Fibroblast of skin of right quadriceps (primary cell): ENCODE measurements at regions not wholly inside any gene's neighbourhood (a gene's known extent, or its start where the extent isn't known, plus 50 kb on each side); places are given as distances from the start of the nearest gene placed in this dataset.
"Not testable (repeated sequence)": the region's sequence is repeated elsewhere in the genome, so short reads cannot be mapped to it uniquely, and the experiment has no call there.

Experiments used
- DNase-seq: peaks from one replicate; pipeline ENCODE4 v3.0.0-alpha.2; 2013

GRCh38 chr1:221598122-221598521 is 143.8 kb downstream of the DUSP10 start:
- DNase-seq, result no peak

GRCh38 chr1:221601166-221601565 is 140.7 kb downstream of the DUSP10 start:
- no peak for DNase-seq

GRCh38 chr1:221602830-221603229 is 139.1 kb downstream of the DUSP10 start:
- peak; percentile 14 for DNase-seq

- DNase-seq, result not testable (repeated sequence)
These were observed 137.5 kb downstream of the DUSP10 start for GRCh38 chr1:221604390-221604789.

GRCh38 chr1:221604948-221605347 is 136.9 kb downstream of the DUSP10 start:
- no peak for DNase-seq

DNA sequence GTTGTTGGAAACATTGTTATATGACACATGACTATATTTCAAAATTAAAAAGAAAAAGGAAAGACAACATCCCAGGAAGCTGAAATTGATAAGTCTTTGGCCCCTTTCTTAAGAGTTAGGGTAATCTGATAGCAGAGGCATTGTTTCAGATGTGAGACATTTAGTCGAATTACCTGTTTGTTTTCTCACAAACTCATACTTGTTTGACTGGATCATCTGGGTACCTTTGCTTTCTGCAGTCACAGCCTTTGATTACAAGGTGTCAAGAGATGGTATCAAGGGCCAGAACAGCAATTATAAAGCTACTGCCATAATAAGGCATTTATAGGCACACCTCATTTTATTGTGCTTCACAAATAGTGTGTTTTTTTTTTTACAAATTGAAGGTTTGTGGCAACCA is 136.3 kb downstream of the DUSP10 start:
- DNase-seq, result no peak

DNA sequence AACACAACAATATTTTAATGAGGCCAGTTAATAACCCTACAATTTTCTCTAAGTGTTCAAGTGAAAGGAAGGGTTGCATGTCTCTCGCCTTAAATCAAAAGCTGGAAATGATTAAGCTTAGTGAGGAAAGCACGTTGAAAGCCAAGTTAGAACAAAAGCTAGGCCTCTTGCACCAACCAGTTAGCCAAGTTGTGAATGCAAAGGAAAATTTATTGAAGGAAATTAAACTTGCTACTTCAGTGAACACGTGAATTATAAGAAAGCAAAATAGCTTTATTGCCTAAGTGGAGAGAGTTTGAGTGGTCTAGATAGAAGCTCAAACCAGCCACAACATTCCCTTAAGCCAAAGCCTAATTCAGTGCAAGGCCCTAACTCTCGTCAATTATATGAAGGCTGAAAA is 135.6 kb downstream of the DUSP10 start:
- peak; percentile 23 for DNase-seq

DNA sequence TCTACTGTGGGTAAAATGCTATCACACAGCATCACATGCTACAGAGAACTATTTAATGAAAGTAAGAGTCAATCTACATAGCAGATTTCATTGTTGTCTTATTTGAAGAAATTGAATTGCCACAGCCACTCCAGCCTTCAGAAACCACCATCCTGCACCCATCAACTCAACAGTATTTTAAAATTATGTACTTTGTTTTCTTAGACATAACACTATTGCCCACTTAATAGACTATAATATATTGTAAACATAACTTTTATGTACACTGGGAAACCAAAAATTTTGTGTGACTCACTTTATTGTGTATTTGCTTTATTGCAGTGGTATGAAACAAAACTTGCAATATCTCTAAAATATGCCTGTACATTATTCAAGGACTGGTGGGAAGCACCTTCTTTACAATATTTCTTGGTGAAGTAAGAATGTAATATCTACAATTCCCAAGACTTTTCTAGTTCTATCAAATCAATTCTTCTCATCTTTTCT is 133.0 kb downstream of the DUSP10 start:
- no peak for DNase-seq

DNA sequence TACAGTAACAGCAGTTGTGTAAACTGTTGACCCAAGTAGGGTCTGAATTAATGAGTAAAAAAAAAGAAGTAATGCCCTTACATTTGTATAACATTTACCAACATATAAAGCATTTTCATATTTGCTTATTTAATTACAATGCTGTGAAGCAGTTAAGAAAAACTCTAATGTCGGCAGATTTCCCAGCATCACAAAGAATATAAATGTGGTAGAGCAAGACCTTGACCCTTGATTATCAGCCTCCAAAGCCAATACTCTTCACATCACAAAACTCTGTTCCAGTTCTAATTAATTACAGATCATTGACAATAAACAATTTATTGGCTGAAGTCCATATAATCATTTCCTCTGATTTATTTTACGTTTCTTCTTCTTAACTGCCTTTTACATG is 130.2 kb downstream of the DUSP10 start:
- no peak for DNase-seq

GRCh38 chr1:221612047-221612777 is 129.7 kb downstream of the DUSP10 start:
- peak; percentile 89 for DNase-seq

DNA sequence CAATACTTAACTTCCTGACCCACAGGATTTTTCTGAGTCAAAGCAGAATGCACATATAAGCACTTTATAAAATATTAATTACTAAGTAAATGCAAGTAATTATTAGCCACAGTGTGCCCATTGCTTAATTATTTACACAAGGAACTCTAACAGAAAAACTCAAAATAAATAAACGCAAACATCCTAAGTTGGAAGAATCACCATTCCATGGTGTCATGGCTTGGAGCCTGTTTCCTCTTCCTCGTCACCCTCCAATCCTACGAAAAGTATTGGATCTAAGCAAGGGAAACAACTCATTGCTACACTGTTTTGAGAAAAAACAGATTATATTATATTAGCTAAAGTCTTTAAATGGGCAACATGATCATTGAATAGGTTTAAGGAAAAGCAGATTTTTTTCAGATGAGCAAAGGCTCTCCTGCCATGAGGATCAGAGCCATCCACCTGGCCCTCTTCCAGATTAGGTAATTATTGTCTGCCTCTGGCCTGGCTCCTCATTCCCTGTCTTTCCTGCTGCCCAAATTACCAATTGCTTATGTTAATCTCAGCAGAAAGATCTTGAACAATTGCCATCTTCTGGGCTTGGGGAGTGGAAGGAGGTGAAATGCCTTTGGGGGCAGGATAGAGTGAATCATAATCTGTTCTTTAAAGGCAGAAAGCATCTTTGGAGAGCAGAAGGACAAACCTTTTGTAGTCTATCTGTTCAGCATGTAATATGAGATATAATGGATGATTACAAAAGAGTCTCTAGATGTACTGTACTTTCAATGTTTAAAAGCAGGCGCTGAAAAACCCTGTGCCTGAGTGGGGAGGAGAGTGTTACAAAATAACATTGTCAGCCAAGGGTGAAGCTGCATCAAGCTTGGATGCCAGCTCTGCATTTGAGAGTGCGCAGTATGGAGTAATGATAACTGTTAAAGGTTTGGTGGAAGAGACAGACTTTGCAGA is 121.2 kb downstream of the DUSP10 start:
- DNase-seq, result peak; percentile 56

DNA sequence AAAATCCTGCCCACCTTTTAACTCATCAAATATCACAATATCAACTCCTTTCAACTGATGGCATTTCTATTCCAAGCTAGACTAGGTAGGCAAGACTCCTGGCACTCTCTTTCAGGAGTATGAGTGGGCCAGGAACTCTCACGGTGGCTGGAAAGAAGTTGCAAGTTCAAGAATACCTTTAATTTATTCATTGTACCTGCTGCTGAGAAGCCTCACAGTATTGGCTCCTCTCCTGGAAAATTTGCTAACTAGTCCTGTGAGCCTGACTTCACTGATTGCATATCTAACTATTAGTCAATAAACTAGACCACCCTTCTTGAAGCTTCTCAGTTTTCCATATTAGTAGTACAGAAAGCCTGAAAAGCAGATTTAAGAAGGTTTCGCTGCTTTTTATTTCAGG is 120.2 kb downstream of the DUSP10 start:
- no peak for DNase-seq

DNA sequence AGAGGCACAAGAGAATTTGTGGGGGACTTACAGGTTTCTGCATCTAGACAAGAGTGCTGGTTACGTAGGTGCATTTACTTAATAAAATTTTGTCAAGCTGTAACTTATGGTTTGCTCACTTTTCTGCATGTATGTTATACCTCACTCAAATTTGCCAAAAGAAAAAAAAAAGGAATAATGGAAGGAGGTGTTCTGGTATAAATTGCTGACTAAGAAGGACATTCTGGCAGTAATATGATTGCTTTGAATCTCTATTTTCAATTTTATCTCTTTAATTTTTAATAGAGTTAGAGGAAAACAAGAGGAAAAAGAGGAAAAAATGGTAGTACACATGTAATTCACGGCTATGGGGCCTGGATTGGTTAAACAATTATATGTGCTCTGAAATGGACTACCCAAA is 119.5 kb downstream of the DUSP10 start:
- DNase-seq, result no peak

DNA sequence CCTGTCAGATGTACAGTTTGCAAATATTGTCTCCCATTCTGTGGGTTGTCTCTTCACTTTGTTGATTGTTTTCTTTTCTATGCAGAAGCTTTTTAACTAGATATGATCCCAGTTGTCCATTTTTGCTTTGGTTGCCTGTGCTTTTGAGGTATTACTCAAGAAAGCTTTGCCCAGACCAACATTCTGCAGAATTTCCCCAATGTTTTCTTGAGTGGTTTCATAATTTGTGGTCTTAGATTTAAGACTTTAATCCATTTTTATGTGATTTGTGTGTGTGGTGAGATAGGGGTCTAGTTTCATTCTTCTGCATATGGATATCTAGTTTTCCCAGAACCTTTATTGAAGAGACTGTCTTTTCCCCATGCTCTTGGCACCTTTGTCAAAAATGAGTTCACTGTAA is 116.9 kb downstream of the DUSP10 start:
- DNase-seq, result no peak

GRCh38 chr1:221626041-221626440 is 115.8 kb downstream of the DUSP10 start:
- peak; percentile 48 for DNase-seq

DNA sequence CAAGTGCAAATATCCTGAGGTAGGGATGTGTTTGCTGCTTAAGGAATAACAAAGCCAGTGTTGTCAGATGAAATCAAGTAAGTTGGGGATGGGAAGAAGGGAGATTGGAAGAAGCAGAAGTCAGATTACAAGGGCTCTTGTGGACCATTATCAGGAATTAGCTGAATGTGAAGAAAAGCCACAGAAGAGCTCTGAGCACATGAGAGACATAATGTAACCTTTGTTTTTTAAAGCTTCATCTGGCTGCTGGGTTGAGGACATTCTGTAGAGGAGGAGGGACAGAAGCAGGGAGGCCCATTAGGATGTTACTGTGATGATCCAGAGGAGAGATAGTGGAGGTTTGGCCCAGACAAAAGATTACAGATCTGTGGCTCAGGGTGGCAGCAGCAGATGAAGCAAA is 111.7 kb downstream of the DUSP10 start:
- DNase-seq, result no peak

- no peak for DNase-seq
These were observed 110.3 kb downstream of the DUSP10 start for GRCh38 chr1:221631556-221631955.

- no peak for DNase-seq
These were observed 109.8 kb downstream of the DUSP10 start for GRCh38 chr1:221632072-221632471.

DNA sequence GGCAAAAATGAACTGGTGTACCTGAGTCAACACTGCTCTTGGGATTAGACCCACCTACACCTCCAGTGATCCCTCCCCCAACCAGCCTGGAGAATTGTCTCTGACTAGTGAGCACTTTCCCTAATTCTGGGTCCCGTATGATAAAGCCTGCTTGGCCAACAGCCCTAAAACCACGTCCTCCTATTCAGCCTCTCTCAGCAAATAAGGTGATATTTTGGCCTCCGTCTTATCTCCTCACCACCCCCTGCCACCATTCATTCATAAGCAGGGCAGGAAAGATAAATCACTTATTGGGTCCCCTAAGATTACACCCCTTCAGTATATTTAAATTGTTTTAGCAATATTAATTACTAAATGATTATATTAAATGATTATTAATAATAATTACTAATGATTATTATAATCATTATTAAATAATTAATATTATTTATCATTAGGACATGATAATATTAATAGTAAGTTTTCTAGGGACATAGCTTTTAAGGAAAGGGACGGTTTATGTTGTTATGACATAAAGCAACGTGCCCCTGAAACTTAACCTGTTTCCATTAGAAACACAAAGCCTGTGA is 108.0 kb downstream of the DUSP10 start:
- no peak for DNase-seq

- DNase-seq, result no peak
These were observed 107.3 kb downstream of the DUSP10 start for GRCh38 chr1:221634606-221635005.

DNA sequence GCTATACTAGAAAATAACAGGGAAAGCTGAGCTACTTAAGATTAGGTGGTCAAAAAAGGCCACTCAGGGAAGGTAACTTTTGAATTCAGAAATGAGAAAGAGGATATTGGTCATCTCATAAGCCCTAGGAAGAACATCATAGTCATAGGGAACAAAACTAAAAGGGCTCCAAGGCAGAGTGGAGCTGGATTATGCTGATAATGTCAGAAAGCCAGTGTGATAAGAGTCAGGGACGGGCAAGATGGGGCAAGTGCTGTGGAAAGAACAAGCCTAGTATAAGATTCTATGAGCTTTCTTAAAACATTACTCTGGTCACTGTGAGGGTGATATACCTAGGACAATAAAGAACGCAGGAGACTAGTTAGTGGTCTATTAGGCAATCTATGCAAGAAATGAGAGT is 106.6 kb downstream of the DUSP10 start:
- DNase-seq, result no peak

DNA sequence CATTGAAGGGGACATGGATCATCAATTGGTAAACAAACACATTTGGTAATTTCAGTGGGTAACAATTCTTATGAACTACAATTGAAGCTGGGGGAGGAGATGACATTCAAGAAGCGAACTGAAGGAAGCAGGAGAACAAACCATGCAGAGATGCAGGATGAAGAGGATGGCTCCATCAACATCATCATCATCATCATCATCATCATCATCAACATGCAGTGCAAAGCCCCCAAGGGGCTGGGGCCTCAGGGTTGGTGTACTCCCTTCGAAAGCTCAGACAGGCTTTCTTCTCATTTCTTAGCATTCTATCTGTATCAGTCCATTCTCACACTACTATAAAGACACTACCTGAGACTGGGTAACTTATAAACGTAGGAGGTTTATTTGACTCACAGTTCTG is 105.8 kb downstream of the DUSP10 start:
- DNase-seq, result no peak

GRCh38 chr1:221636967-221637366 is 104.9 kb downstream of the DUSP10 start:
- DNase-seq, result no peak

DNA sequence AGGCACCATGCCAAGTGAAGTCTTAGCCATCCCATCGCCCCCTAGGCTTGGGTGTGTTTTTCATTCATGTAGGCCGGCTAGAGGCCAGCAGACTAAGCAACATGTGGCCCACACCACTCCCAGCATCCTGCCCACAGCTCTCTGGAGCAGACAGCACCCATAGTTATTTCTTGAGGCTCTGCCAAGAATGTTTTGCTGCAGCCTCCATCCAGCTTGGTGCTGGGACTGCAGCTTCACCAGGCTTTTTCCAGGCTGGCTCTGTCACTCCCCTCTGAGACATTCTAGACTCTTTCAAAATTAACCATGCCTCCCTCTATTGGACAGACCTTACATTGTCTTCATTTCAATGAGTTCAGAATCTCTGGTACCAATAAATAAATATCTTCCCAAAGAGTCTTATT is 104.2 kb downstream of the DUSP10 start:
- DNase-seq, result peak; percentile 34
